ENCODE measurements at regions not wholly inside any gene's neighbourhood (a gene's known extent, or its start where the extent isn't known, plus 50 kb on each side); places are given as distances from the start of the nearest gene placed in this dataset.

DNA sequence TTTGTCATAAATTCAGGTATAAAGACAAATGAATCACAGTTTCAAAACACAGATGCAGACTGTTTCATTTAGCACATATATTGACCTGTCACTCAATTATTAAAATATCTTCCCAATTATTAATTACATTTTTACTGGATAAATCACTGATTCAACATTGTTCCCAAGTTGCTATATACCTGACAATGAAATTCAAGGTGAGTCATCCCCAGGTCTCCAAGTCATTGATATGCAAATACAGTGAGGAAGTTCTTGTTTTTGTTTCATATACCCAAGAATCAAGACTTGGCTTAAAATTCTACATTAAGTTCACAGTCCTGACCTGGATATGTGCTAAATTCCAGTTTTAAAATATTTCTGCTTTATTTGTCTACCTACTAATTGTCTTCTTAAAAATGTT is 599.3 kb upstream of the PSMD7 start:
- intact Hi-C loops (cut with DNase I; ENCODE audit: low total_unique reads) = no loop called here
- DNase-seq = no peak
- H3K4me1 ChIP-seq = no peaks in the 10 kb centered on the region
- no peaks in the 10 kb centered on the region for H3K36me3 ChIP-seq
- no peak overlapping the region for H3K27ac ChIP-seq
- TF ChIP-seq POLR2A (IDR thresholded peaks at IDR 0.05) (no peak), EP300 (IDR thresholded peaks at IDR 0.05; ENCODE audit: low read depth) (no peak), POLR2AphosphoS5 (IDR thresholded peaks at IDR 0.05) (no peak)
- TF ChIP-seq, protein P1, sequence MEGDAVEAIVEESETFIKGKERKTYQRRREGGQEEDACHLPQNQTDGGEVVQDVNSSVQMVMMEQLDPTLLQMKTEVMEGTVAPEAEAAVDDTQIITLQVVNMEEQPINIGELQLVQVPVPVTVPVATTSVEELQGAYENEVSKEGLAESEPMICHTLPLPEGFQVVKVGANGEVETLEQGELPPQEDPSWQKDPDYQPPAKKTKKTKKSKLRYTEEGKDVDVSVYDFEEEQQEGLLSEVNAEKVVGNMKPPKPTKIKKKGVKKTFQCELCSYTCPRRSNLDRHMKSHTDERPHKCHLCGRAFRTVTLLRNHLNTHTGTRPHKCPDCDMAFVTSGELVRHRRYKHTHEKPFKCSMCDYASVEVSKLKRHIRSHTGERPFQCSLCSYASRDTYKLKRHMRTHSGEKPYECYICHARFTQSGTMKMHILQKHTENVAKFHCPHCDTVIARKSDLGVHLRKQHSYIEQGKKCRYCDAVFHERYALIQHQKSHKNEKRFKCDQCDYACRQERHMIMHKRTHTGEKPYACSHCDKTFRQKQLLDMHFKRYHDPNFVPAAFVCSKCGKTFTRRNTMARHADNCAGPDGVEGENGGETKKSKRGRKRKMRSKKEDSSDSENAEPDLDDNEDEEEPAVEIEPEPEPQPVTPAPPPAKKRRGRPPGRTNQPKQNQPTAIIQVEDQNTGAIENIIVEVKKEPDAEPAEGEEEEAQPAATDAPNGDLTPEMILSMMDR (IDR thresholded peaks at IDR 0.05) = no peak
- H3K9me3 ChIP-seq = no peaks in the 10 kb centered on the region
- H3K4me3 ChIP-seq = no peak overlapping the region
- H3K27me3 ChIP-seq = no peaks in the 10 kb centered on the region
- in situ Hi-C loops (cut with MboI; ENCODE audit: low pct_ligation_motif_present in 1 of 4, low pct_unique_long_range_greater_than_20kb in 1 of 4, low sequenced_read_pairs in 3 of 4) = no loop called here

DNA sequence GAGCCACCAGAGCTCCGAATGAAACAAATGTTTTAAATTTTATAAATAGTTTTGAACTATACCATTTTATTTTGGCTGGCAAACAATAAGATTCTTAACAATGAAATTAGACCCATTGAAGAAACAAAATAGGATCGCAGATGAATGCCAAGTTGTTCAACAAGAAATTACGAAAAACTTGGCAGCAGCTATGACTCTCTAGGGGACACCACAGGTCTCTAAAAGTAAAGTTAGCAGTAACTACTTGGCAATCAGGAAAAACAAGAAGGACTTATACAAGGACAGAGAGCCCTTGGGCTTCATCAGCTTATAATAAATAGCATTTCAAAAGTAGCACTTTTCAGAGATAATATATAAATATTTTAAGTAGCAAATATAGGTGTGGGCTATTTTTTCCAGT is 603.8 kb upstream of the PSMD7 start:
- WGBS, 2 donors (ENCODE audit: low coverage in 1 of 2) = 77% methylated on average over 3 of the region's 3 CpGs
- no peak overlapping the region for H3K4me3 ChIP-seq
- no peaks in the 10 kb centered on the region for H3K27me3 ChIP-seq
- intact Hi-C loops (cut with DNase I; ENCODE audit: low total_unique reads) = no loop called here
- no peaks in the 10 kb centered on the region for H3K36me3 ChIP-seq
- in situ Hi-C loops (cut with MboI; ENCODE audit: low pct_ligation_motif_present in 1 of 4, low pct_unique_long_range_greater_than_20kb in 1 of 4, low sequenced_read_pairs in 3 of 4) = no loop called here
- no peak for DNase-seq
- TF ChIP-seq, protein P1 (IDR thresholded peaks at IDR 0.05) = no peak
- no peak for TF ChIP-seq EP300 (IDR thresholded peaks at IDR 0.05; ENCODE audit: low read depth)
- no peak for TF ChIP-seq POLR2A (IDR thresholded peaks at IDR 0.05)
- no peak for TF ChIP-seq POLR2AphosphoS5 (IDR thresholded peaks at IDR 0.05)
- no peak overlapping the region for H3K27ac ChIP-seq
- H3K4me1 ChIP-seq = no peaks in the 10 kb centered on the region
- H3K9me3 ChIP-seq = no peaks in the 10 kb centered on the region

DNA sequence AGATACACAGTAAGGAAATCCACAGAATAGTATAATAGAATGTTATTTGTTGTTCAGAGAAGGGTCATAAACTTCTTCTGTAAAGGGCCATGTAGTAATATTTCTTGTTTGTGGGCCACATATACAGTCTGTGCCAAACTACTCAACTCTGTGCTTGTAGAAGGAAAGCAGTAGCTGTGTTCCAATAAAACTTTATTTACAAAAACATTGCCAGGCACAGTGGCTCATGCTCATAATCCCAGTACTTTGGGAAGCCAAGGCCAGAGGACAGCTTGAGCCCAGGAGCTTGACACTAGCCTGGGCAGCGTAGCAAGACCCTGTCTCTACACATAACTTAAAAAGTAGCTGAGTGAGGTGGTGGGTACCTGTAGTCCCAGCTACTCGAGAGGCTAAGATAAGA is 612.8 kb upstream of the PSMD7 start:
- H3K36me3 ChIP-seq = no peaks in the 10 kb centered on the region
- no peaks in the 10 kb centered on the region for H3K9me3 ChIP-seq
- TF ChIP-seq, protein P1 (IDR thresholded peaks at IDR 0.05) = no peak
- TF ChIP-seq POLR2A (IDR thresholded peaks at IDR 0.05) (no peak), POLR2AphosphoS5 (IDR thresholded peaks at IDR 0.05) (no peak), EP300 (IDR thresholded peaks at IDR 0.05; ENCODE audit: low read depth) (no peak)
- WGBS, 2 donors (ENCODE audit: low coverage in 1 of 2) = 83 to 88% methylated on average over 2 of the region's 2 CpGs
- intact Hi-C loops (cut with DNase I; ENCODE audit: low total_unique reads) (no loop called here), in situ Hi-C loops (cut with MboI; ENCODE audit: low pct_ligation_motif_present in 1 of 4, low pct_unique_long_range_greater_than_20kb in 1 of 4, low sequenced_read_pairs in 3 of 4) (no loop called here)
- H3K27ac ChIP-seq = no peak overlapping the region
- DNase-seq = no peak
- no peaks in the 10 kb centered on the region for H3K4me1 ChIP-seq
- H3K27me3 ChIP-seq = no peaks in the 10 kb centered on the region
- H3K4me3 ChIP-seq = no peak overlapping the region

DNA sequence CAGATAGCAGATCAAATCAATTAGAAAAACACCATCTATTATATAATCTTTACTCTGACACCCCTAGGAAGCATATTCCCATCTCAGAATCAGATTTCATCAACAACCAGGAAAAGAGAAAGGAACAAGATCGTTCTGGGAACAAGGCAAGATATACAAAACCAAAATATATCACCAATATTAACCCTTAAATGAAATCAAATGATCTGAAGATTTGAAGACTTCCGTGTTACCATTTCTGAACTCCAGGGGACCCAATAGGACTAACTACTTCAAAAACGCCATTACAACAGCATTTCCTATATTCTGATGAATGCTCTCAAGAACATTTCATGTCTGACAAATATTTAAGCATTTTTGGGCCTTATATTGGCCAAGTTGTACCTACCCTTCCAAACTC is 624.2 kb upstream of the ZFHX3 start:
- Histone ChIP-seq H3K27me3 (peaks cover 8% of the 10 kb centered on the region), H3K36me3 (no peaks in the 10 kb centered on the region), H3K4me3 (no peak overlapping the region), H3K4me1 (no peaks in the 10 kb centered on the region), H3K9me3 (no peaks in the 10 kb centered on the region), H3K27ac (no peak overlapping the region)
- no peak for TF ChIP-seq POLR2A (IDR thresholded peaks at IDR 0.05)
- TF ChIP-seq, protein P1 (IDR thresholded peaks at IDR 0.05) = no peak
- no peak for TF ChIP-seq EP300 (IDR thresholded peaks at IDR 0.05; ENCODE audit: low read depth)
- no peak for TF ChIP-seq POLR2AphosphoS5 (IDR thresholded peaks at IDR 0.05)
- in situ Hi-C loops (cut with MboI; ENCODE audit: low pct_ligation_motif_present in 1 of 4, low pct_unique_long_range_greater_than_20kb in 1 of 4, low sequenced_read_pairs in 3 of 4) (no loop called here), intact Hi-C loops (cut with DNase I; ENCODE audit: low total_unique reads) (loop anchor here (10.0 kb wide), 1 partner anchor 143 kb away; no protein-coding TSS in a partner anchor)
- no peak for DNase-seq
- 55 to 60% methylated on average over 3 of the region's 3 CpGs for WGBS, 2 donors (ENCODE audit: low coverage in 1 of 2)
